ENCODE measurements at regions not wholly inside any gene's neighbourhood (a gene's known extent, or its start where the extent isn't known, plus 50 kb on each side); places are given as distances from the start of the nearest gene placed in this dataset.

DNA sequence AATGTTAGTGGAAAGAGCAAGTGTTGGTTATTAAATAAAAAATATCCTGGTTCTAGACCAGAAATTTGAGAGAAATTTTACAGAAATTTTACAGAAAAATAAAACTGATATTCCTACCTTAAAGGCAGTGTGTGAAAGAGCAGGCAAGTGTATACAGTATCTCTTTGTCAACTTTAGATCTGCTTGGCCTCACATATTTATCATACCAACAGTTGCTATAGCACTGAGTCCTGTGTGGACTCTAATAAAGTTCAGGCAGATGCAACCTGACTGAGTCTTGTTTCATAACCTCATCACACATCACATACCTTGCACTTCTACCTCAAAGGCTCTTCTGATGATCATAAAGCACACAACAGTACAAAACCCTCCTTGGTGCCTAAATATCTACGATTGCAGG is 552.4 kb upstream of the PCDH15 start:
- Mint-ChIP-seq H3K36me3 (ENCODE audit: low read depth) (no peaks in the 10 kb centered on the region), H3K27ac (no peak overlapping the region), H3K9me3 (peaks cover 24% of the 10 kb centered on the region), H3K27me3 (ENCODE audit: low read depth) (no peaks in the 10 kb centered on the region), H3K4me1 (ENCODE audit: low read depth) (no peaks in the 10 kb centered on the region), H3K4me3 (ENCODE audit: low read depth) (no peak overlapping the region)
- DNase-seq (ENCODE audit: low spot score) = no peak
- intact Hi-C loops (cut with micrococcal nuclease) = no loop called here

DNA sequence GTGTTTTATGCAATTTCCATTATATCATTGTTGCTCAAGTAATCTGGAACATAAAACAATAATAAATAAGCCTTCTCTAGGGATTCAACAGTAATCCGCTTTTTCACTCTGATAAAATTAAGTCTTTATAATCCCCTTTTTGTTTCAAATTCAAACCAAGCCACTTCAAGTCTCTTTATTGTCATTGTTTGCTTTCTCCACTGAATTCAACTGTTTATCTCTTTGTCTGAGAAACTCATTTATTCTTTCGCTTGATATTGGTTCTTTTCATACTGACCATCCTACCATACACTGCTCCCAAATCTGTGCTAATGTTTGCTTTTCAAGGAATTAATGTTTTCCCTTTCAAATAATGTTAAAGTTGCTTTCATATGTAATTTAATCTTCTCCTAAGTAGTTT is 550.4 kb upstream of the PCDH15 start:
- Mint-ChIP-seq H3K4me3 (ENCODE audit: low read depth) (no peak overlapping the region), H3K36me3 (ENCODE audit: low read depth) (no peaks in the 10 kb centered on the region), H3K4me1 (ENCODE audit: low read depth) (no peaks in the 10 kb centered on the region), H3K27ac (no peak overlapping the region), H3K9me3 (peaks cover 25% of the 10 kb centered on the region), H3K27me3 (ENCODE audit: low read depth) (no peaks in the 10 kb centered on the region)
- intact Hi-C loops (cut with micrococcal nuclease) = no loop called here
- DNase-seq (ENCODE audit: low spot score) = no peak

DNA sequence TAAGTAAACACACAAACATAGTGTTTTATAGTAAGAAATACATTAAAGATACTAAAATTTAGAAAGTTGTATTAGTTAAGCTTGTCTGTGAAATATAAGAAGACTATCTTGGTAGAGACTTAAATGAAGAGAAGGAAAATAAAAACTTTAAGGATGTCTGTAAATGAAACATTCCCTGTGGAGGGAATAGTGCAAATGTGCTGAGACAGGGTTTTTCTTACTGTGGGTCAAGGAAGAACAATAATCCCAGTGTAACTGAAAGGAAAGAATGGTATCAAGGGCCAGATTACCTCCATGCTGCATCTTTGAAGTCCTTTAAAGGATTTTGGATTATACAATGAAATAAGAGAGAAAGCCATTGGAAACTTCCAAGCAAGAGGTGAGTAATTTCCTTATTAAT is 547.5 kb upstream of the PCDH15 start:
- Mint-ChIP-seq H3K4me1 (ENCODE audit: low read depth) (no peaks in the 10 kb centered on the region), H3K27me3 (ENCODE audit: low read depth) (no peaks in the 10 kb centered on the region), H3K36me3 (ENCODE audit: low read depth) (no peaks in the 10 kb centered on the region), H3K4me3 (ENCODE audit: low read depth) (no peak overlapping the region), H3K9me3 (peaks cover 26% of the 10 kb centered on the region), H3K27ac (no peak overlapping the region)
- no peak for DNase-seq (ENCODE audit: low spot score)
- intact Hi-C loops (cut with micrococcal nuclease) = no loop called here

DNA sequence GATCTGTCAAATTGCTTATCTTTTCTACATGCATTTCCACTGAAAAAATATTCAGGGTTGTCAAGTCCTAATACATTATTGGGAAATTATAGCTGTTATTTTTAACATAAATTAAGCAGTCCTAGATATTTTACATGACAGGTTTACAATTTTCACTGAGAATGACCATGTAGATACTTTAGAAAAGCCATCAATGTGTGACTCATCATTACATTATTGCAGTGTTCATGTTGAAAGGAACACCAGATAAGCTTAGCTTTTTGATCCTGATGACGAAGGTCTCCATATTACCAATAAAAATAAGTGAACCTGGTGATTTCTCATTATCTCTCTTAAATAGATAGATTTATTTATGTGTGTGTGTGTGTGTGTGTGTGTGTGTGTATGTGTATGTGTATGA is 529.5 kb upstream of the PCDH15 start:
- Mint-ChIP-seq H3K27me3 (ENCODE audit: low read depth) (no peaks in the 10 kb centered on the region), H3K9me3 (peaks cover 14% of the 10 kb centered on the region), H3K36me3 (ENCODE audit: low read depth) (no peaks in the 10 kb centered on the region), H3K4me3 (ENCODE audit: low read depth) (no peak overlapping the region), H3K4me1 (ENCODE audit: low read depth) (no peaks in the 10 kb centered on the region), H3K27ac (no peak overlapping the region)
- intact Hi-C loops (cut with micrococcal nuclease) = no loop called here
- no peak for DNase-seq (ENCODE audit: low spot score)

DNA sequence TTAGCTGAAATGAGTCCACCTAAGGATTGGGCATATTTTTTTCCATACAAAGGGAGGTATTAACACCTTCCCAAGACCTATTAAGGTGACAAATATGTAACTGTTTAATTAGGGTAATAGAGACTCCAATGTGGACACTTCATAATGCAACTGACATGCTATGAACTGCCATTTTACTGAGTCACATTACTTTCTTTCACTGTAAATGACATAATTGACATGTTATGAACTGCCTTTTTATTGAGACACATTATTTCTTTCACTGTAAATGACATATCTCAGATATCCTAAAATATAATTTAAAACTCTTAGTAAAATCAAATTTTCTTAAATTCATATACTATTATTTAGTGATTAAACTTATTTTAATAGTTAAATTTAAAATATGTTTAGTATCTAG is 528.8 kb upstream of the PCDH15 start:
- Mint-ChIP-seq H3K9me3 (peaks cover 7% of the 10 kb centered on the region), H3K4me3 (ENCODE audit: low read depth) (no peak overlapping the region), H3K36me3 (ENCODE audit: low read depth) (no peaks in the 10 kb centered on the region), H3K27me3 (ENCODE audit: low read depth) (no peaks in the 10 kb centered on the region), H3K4me1 (ENCODE audit: low read depth) (no peaks in the 10 kb centered on the region), H3K27ac (no peak overlapping the region)
- intact Hi-C loops (cut with micrococcal nuclease) = no loop called here
- DNase-seq (ENCODE audit: low spot score) = no peak

DNA sequence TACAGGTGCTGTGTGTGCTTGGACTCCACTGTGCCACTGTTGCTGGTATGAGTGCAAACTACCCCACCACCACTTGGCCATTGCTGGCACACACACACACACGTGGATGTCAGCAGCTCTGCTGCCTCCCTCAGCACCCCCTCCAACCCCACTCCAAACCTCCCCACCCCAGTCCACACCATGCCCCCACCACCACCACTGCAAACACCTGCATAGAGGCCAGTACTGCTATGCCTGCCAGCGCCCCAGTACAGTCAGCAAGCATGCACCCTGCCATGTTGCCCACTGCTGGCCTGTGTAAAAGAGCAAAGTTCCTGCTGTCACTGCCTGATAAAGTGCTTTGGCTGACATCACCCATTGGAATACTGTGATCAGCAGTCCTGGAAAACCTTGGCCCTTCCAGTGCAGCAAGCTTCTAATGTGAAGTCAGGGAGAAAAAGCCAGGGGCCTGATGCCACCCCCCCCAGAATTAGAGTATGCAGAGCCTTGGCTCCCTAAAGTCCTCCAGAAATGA is 519.2 kb upstream of the PCDH15 start:
- peaks cover 22% of the 10 kb centered on the region for H3K9me3 Mint-ChIP-seq
- DNase-seq (ENCODE audit: low spot score) = no peak
- intact Hi-C loops (cut with micrococcal nuclease) = no loop called here
- no peak overlapping the region for H3K4me3 Mint-ChIP-seq (ENCODE audit: low read depth)
- H3K27me3 Mint-ChIP-seq (ENCODE audit: low read depth) = no peaks in the 10 kb centered on the region
- no peak overlapping the region for H3K27ac Mint-ChIP-seq
- no peaks in the 10 kb centered on the region for H3K36me3 Mint-ChIP-seq (ENCODE audit: low read depth)
- no peaks in the 10 kb centered on the region for H3K4me1 Mint-ChIP-seq (ENCODE audit: low read depth)

DNA sequence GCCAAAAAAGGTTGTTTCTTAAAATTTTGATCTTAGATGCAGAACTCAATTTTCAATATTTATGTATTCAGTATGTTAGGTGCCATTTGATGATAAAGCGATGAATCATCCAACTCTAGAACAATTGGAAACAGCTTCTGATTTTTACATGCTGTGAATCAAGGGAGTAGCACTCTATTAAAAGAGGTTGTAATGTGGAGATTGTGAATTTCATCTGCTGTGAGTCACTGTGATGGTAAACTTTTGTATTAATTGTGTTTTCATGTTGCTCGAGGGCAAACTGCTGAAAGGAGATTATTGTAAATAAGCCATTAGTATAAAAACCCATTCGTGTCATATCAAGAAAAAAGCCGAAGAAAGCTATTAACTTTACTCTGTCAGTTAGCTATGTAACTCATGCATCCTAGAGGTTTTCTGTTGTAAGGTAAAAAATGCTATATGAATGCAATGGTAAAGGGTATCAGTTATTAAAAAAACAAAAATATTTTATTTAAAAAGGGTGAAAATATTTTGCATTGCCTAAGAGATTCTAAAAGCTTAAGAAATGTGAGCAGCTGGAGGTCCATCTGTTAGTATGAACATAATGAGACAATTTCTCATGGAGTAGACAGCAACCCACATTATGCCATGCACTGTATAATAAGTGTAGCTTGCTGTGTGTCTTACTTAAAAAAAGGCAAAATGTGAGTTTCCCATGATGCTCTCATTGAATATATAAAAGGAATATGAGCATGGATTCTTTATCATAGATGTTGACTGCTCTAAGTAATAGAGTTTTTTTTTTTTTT is 511.0 kb upstream of the PCDH15 start:
- intact Hi-C loops (cut with micrococcal nuclease) = no loop called here

DNA sequence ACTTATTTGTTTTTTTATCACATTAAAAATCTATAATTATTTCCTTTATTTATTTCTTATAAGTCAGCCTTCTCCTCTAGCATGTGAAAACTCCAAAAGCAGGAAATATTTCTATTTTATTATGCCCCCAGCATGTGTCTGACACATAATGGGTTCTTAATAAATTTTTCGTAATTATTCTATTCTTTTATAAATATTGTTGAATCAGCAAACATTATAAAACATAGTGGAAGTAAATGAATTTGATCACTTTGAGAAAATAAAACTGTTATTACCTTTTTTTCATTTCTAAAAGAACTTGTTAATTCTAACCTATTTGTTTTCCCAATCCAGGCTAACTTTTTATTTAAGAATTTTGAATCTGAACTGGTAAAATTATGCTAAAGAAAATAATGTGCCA is 509.1 kb upstream of the PCDH15 start:
- no peak for DNase-seq (ENCODE audit: low spot score)
- no peak overlapping the region for H3K27ac Mint-ChIP-seq
- no peaks in the 10 kb centered on the region for H3K27me3 Mint-ChIP-seq (ENCODE audit: low read depth)
- H3K9me3 Mint-ChIP-seq = peaks cover 9% of the 10 kb centered on the region
- H3K36me3 Mint-ChIP-seq (ENCODE audit: low read depth) = no peaks in the 10 kb centered on the region
- no peak overlapping the region for H3K4me3 Mint-ChIP-seq (ENCODE audit: low read depth)
- no peaks in the 10 kb centered on the region for H3K4me1 Mint-ChIP-seq (ENCODE audit: low read depth)
- intact Hi-C loops (cut with micrococcal nuclease) = no loop called here

More for the DNA sequence above, 511.0 kb upstream of the PCDH15 start:
- Mint-ChIP-seq H3K27ac (no peak overlapping the region), H3K36me3 (ENCODE audit: low read depth) (no peaks in the 10 kb centered on the region), H3K4me3 (ENCODE audit: low read depth) (no peak overlapping the region), H3K4me1 (ENCODE audit: low read depth) (no peaks in the 10 kb centered on the region), H3K27me3 (ENCODE audit: low read depth) (no peaks in the 10 kb centered on the region), H3K9me3 (no peaks in the 10 kb centered on the region)
- no peak for DNase-seq (ENCODE audit: low spot score)

DNA sequence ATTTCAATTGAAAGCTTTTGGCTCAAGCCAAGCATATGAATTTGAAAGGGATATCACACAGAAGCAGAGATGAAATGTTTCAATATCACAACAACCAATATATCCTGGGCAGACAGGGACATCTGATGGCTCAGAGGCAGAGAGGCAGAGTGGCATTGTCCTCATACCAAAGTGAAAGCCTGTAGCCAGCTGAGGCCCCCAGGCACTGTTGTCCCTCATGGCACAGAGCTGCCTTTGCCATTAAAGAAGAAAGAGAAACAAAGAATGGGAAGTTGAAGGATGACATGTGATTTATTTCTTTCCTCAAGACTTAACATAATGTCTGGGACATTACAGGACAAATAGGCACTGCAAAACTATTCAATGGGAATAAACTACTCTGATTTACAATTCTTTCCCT is 504.3 kb upstream of the PCDH15 start:
- H3K27ac Mint-ChIP-seq = no peak overlapping the region

DNA sequence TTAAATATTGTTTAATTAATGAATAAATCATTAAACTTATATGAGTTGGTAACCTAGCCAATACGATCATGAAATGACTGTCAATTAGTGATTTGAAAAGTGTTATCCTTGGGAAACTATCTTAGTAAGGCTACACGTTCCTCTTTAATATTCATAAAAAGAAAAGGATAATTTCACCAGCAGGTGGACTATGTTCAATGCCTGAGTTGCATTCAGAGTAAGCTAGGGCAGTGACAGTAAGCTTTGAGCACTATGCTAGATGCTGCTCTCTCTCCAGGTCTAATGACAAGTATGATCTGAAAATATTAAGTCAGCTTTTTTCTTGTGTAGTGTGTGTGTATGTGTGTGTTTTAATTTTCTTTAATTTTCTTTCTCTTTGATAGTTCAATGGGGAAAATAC is 486.3 kb upstream of the PCDH15 start:
- H3K9me3 Mint-ChIP-seq = peaks cover 18% of the 10 kb centered on the region
- no peaks in the 10 kb centered on the region for H3K27me3 Mint-ChIP-seq (ENCODE audit: low read depth)
- no peaks in the 10 kb centered on the region for H3K36me3 Mint-ChIP-seq (ENCODE audit: low read depth)
- H3K4me3 Mint-ChIP-seq (ENCODE audit: low read depth) = no peak overlapping the region
- H3K27ac Mint-ChIP-seq = no peak overlapping the region
- intact Hi-C loops (cut with micrococcal nuclease) = no loop called here
- DNase-seq (ENCODE audit: low spot score) = no peak
- H3K4me1 Mint-ChIP-seq (ENCODE audit: low read depth) = no peaks in the 10 kb centered on the region

More for the DNA sequence above, 504.3 kb upstream of the PCDH15 start:
- Mint-ChIP-seq H3K36me3 (ENCODE audit: low read depth) (no peaks in the 10 kb centered on the region), H3K4me3 (ENCODE audit: low read depth) (no peak overlapping the region), H3K4me1 (ENCODE audit: low read depth) (no peaks in the 10 kb centered on the region), H3K9me3 (peaks cover 14% of the 10 kb centered on the region), H3K27me3 (ENCODE audit: low read depth) (no peaks in the 10 kb centered on the region)
- no peak for DNase-seq (ENCODE audit: low spot score)
- intact Hi-C loops (cut with micrococcal nuclease) = no loop called here

DNA sequence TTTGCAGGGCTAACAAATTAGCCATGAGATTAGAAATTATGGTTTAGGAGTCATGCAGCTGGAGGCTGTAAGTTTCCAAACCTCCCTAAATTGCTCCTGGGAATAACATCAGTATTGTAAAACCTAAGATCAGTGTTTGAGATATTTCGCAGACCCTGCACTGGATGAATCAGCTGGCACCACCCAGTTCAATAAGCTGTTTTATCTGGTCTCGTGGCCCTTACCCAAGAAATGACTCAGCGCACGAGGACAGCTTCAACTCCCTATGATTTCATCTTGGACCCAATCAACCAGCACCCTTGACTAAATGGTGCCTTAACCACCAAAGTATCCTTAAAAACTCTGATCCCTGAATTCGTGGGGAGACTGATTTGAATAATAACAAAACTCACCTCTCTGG is 482.0 kb upstream of the PCDH15 start:
- no peak overlapping the region for H3K4me3 Mint-ChIP-seq (ENCODE audit: low read depth)
- H3K36me3 Mint-ChIP-seq (ENCODE audit: low read depth) = no peaks in the 10 kb centered on the region
- intact Hi-C loops (cut with micrococcal nuclease) = no loop called here
- no peaks in the 10 kb centered on the region for H3K27me3 Mint-ChIP-seq (ENCODE audit: low read depth)
- no peaks in the 10 kb centered on the region for H3K4me1 Mint-ChIP-seq (ENCODE audit: low read depth)
- peaks cover 26% of the 10 kb centered on the region for H3K9me3 Mint-ChIP-seq
- no peak for DNase-seq (ENCODE audit: low spot score)
- H3K27ac Mint-ChIP-seq = no peak overlapping the region

DNA sequence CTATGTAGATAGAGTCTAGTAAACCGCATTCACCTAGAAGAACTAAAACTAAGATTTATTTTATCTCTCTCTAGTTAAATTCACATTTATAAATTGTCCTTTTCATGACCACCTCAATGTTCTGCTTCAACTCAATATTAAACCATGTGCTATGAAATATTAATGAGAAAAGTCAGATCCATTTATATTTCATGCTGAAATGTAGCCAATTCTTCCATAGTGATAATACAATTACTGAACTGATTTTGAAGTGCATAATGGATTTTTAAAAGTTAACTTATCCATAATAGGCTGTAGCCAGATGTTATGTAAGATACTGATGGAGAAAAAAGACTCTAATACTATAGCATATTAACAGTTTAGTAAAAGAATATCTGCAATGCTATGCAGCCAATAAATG is 479.7 kb upstream of the PCDH15 start:
- H3K4me3 Mint-ChIP-seq (ENCODE audit: low read depth) = no peak overlapping the region
- DNase-seq (ENCODE audit: low spot score) = no peak
- no peaks in the 10 kb centered on the region for H3K36me3 Mint-ChIP-seq (ENCODE audit: low read depth)
- H3K27me3 Mint-ChIP-seq (ENCODE audit: low read depth) = no peaks in the 10 kb centered on the region
- no peak overlapping the region for H3K27ac Mint-ChIP-seq
- intact Hi-C loops (cut with micrococcal nuclease) = no loop called here
- no peaks in the 10 kb centered on the region for H3K4me1 Mint-ChIP-seq (ENCODE audit: low read depth)
- H3K9me3 Mint-ChIP-seq = peaks cover 26% of the 10 kb centered on the region

DNA sequence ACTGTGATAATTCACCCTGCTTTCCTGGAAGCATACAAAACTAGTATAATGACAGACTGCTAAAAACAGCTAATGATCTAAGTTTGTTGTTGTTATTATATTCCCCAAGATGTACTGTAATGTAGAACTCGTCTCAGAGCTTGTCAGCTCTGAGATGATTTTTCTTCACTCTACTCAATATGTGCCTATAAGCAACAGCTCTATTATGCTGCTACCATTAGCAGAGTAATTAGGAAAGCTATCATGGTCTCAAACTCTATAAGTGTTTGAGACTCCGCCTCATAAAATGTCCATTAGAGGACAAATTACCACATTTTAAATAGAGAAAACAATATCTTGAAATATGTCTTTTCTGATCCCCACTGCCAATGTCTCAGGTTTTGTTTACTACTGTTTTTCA is 476.5 kb upstream of the PCDH15 start:
- intact Hi-C loops (cut with micrococcal nuclease) = no loop called here
- Mint-ChIP-seq H3K36me3 (ENCODE audit: low read depth) (no peaks in the 10 kb centered on the region), H3K4me3 (ENCODE audit: low read depth) (no peak overlapping the region), H3K27ac (no peak overlapping the region), H3K4me1 (ENCODE audit: low read depth) (no peaks in the 10 kb centered on the region), H3K27me3 (ENCODE audit: low read depth) (no peaks in the 10 kb centered on the region), H3K9me3 (peaks cover 20% of the 10 kb centered on the region)
- DNase-seq (ENCODE audit: low spot score) = no peak

DNA sequence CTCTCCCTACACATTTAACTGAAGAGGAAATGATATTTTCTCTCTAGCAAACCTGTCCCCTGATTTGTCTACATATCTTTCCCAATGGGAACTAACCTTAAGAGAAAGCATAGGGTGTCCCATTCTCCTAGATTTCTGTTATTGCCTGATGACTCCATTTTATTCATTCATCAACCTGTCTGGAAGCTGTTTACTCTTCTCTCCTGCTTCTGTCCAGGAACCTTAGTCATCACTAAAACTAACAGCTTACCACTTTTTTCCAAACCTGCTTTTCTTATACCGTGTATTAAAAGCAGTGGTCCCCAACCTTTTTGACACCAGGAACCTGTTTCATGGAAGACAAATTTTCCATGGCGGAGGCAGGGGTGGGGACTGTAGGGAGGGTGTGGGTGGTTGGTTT is 473.3 kb upstream of the PCDH15 start:
- H3K27ac Mint-ChIP-seq = no peak overlapping the region
- intact Hi-C loops (cut with micrococcal nuclease) = no loop called here
- H3K4me3 Mint-ChIP-seq (ENCODE audit: low read depth) = no peak overlapping the region
- H3K27me3 Mint-ChIP-seq (ENCODE audit: low read depth) = no peaks in the 10 kb centered on the region
- no peaks in the 10 kb centered on the region for H3K4me1 Mint-ChIP-seq (ENCODE audit: low read depth)
- no peaks in the 10 kb centered on the region for H3K9me3 Mint-ChIP-seq
- H3K36me3 Mint-ChIP-seq (ENCODE audit: low read depth) = no peaks in the 10 kb centered on the region
- no peak for DNase-seq (ENCODE audit: low spot score)
